MM.1S (cell line): ENCODE measurements at regions not wholly inside any gene's neighbourhood (a gene's known extent, or its start where the extent isn't known, plus 50 kb on each side); places are given as distances from the start of the nearest gene placed in this dataset.

ENCODE experiments used
- DNase-seq: peaks from one replicate; pipeline ENCODE4 v3.0.0-alpha.2; 2015
- H2AFZ ChIP-seq: fragments of 300-600 bp; sonication (generic); 2 replicates; pipeline ENCODE4 v1.6.0; 2016; ENCODE audit warnings: antibody characterized with exemption, low read length
- H3F3A ChIP-seq: fragments of 300-600 bp; sonication (generic); 2 replicates; pipeline ENCODE4 v1.6.1; 2016; ENCODE audit warnings: mild to moderate bottlenecking, antibody characterized with exemption, low read length, moderate library complexity, mixed read lengths; ENCODE audit not compliant: insufficient read depth
- H3K27ac ChIP-seq: fragments of 300-600 bp; sonication (generic); 2 replicates; pipeline ENCODE4 v1.5.1; 2016; ENCODE audit warnings: mild to moderate bottlenecking, low read length
- H3K27me3 ChIP-seq: fragments of 300-600 bp; sonication (generic); replicated peaks from 2 replicates; pipeline ENCODE4 v1.6.0; 2016; ENCODE audit warnings: low read length; ENCODE audit not compliant: insufficient read depth
- H3K36me3 ChIP-seq: fragments of 300-600 bp; sonication (generic); replicated peaks from 2 replicates; pipeline ENCODE4 v1.6.1; 2016; ENCODE audit warnings: mild to moderate bottlenecking, low read length, mixed read lengths; ENCODE audit not compliant: insufficient read depth
- H3K4me1 ChIP-seq: fragments of 300-600 bp; sonication (generic); 2 replicates; pipeline ENCODE4 v1.6.1; 2016; ENCODE audit warnings: low read length, mixed read lengths
- H3K4me2 ChIP-seq: fragments of 300-600 bp; sonication (generic); 2 replicates; pipeline ENCODE4 v1.6.0; 2016; ENCODE audit warnings: low read depth, low read length
- H3K4me3 ChIP-seq: fragments of 300-600 bp; sonication (generic); 2 replicates; pipeline ENCODE4 v1.5.1; 2016; ENCODE audit warnings: low read length, mixed read lengths
- H3K79me2 ChIP-seq: fragments of 300-600 bp; sonication (generic); 2 replicates; pipeline ENCODE4 v1.6.1; 2016; ENCODE audit warnings: mixed run types, low read length, mixed read lengths
- H3K9ac ChIP-seq: fragments of 300-600 bp; sonication (generic); 2 replicates; pipeline ENCODE4 v1.6.1; 2016; ENCODE audit warnings: low read length, mixed read lengths
- H3K9me2 ChIP-seq: fragments of 300-600 bp; sonication (generic); replicated peaks from 2 replicates; pipeline ENCODE4 v1.6.1; 2016; ENCODE audit warnings: mild to moderate bottlenecking, low read length, mixed read lengths; ENCODE audit not compliant: insufficient read depth
- H3K9me3 ChIP-seq: fragments of 300-600 bp; sonication (generic); replicated peaks from 2 replicates; pipeline ENCODE4 v1.6.1; 2016; ENCODE audit warnings: mild to moderate bottlenecking, low read length, mixed read lengths; ENCODE audit not compliant: insufficient read depth
- H4K20me1 ChIP-seq: fragments of 300-600 bp; sonication (generic); 2 replicates; pipeline ENCODE4 v1.6.1; 2016; ENCODE audit warnings: mild to moderate bottlenecking, low read length, moderate library complexity, mixed read lengths; ENCODE audit not compliant: insufficient read depth
- EZH2 ChIP-seq: fragments of 300-600 bp; sonication (generic); optimal IDR thresholded peaks from 2 replicates; pipeline ENCODE3; 2017; ENCODE audit warnings: low read depth, mild to moderate bottlenecking, antibody characterized with exemption, low read length, mixed read lengths
- EZH2phosphoT487 ChIP-seq: fragments of 300-600 bp; sonication (generic); IDR thresholded peaks from 2 replicates; pipeline ENCODE4 v1.6.1; 2018; ENCODE audit warnings: antibody characterized with exemption, low read length
- TF ChIP-seq, protein P1 (sequence below): fragments of 300-600 bp; sonication (generic); IDR thresholded peaks from 2 replicates; pipeline ENCODE4 v1.5.1; 2016; ENCODE audit warnings: antibody characterized with exemption, low read length, mixed read lengths

DNA sequence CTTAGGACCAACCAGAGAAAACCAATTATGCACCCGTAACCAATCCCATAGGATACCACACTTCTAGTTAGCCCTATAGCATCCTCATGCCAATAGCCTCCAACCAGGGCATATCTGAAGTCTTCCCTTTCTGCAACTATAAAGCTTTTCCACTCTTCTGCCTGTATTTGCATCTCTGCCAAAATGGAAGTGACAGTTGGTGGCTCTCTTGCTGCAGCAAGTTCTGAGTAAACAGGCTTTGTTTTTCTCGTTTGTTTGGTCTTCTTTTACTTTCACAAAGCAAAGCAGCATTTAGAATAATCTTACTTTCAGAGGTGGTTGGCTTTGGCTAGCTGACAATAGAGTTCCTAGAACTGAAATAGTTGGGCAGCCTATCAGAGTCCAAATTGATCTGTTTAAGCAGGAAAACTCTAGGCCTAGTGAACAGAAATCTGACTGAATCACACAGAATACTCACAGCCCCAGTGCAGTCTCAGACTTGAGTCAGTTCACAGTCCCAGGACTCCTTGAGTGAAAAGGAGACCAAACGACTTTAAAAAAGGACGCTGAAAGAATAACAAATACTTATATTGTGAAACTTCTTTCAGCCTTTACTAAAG is 1029.7 kb upstream of the LRFN5 start:
- Histone ChIP-seq H3K9ac (no peak overlapping the region), H3K79me2 (no peaks in the 10 kb centered on the region), H3K36me3 (no peaks in the 10 kb centered on the region), H3K4me1 (no peaks in the 10 kb centered on the region), H3K4me2 (no peak overlapping the region), H3K4me3 (no peak overlapping the region), H3K9me2 (no peaks in the 10 kb centered on the region), H3K27me3 (no peaks in the 10 kb centered on the region), H3F3A (no peaks in the 10 kb centered on the region), H3K9me3 (no peaks in the 10 kb centered on the region), H2AFZ (no peak overlapping the region), H3K27ac (no peak overlapping the region), H4K20me1 (no peaks in the 10 kb centered on the region)
- DNase-seq = peak; percentile 7
- TF ChIP-seq EZH2phosphoT487 (no peak), EZH2 (no peak)
- TF ChIP-seq, protein P1, sequence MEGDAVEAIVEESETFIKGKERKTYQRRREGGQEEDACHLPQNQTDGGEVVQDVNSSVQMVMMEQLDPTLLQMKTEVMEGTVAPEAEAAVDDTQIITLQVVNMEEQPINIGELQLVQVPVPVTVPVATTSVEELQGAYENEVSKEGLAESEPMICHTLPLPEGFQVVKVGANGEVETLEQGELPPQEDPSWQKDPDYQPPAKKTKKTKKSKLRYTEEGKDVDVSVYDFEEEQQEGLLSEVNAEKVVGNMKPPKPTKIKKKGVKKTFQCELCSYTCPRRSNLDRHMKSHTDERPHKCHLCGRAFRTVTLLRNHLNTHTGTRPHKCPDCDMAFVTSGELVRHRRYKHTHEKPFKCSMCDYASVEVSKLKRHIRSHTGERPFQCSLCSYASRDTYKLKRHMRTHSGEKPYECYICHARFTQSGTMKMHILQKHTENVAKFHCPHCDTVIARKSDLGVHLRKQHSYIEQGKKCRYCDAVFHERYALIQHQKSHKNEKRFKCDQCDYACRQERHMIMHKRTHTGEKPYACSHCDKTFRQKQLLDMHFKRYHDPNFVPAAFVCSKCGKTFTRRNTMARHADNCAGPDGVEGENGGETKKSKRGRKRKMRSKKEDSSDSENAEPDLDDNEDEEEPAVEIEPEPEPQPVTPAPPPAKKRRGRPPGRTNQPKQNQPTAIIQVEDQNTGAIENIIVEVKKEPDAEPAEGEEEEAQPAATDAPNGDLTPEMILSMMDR = no peak

DNA sequence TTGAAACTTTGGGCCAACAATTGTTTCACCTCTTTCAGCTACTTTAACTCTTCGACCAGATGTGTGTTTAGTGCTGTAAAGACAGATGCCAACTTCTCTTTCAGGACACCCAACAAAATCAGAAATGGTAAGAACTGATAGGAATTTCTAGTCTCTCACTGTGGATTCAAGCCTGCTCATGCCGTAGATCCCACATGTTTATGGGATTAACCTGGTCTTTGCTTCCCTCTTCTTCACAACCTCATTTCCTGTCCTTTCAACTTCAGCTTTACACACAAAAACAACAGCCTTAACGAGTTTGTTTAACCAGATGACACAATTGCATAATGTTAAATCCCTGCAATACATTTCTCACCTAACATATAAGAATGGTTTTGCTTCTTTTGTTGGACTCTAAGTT is 1031.9 kb upstream of the LRFN5 start:
- Histone ChIP-seq H3K4me1 (no peaks in the 10 kb centered on the region), H3K4me3 (no peak overlapping the region), H3K79me2 (no peaks in the 10 kb centered on the region), H3K4me2 (no peak overlapping the region), H3K9me3 (no peaks in the 10 kb centered on the region), H3K9ac (no peak overlapping the region), H3K27ac (no peak overlapping the region), H2AFZ (no peak overlapping the region), H3K9me2 (no peaks in the 10 kb centered on the region), H4K20me1 (no peaks in the 10 kb centered on the region), H3F3A (no peaks in the 10 kb centered on the region), H3K36me3 (no peaks in the 10 kb centered on the region), H3K27me3 (no peaks in the 10 kb centered on the region)
- TF ChIP-seq EZH2 (no peak), EZH2phosphoT487 (no peak)
- TF ChIP-seq, protein P1 = no peak
- no peak for DNase-seq

DNA sequence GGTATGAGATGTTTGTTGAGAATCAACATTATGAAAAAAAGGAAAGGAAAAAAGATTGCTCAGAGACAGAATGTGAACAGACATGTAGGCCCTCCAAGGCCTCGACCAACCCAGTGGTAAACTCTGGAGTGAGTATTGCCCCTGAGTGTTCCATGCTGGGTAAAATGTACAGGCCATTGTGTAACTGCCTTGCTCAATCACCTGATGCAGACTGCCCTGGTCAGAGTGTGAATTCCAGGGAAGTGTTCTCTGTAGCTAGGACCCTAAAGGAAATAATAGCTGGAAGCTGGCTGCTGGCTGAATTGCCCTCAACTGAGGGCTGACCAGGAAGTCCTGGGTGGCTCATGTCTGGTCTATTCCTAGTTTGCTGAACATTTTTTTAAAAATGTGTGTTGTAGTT is 1081.4 kb upstream of the LRFN5 start:
- Histone ChIP-seq H3K4me3 (no peak overlapping the region), H2AFZ (no peak overlapping the region), H3K27ac (no peak overlapping the region), H3K9me2 (no peaks in the 10 kb centered on the region), H3K36me3 (no peaks in the 10 kb centered on the region), H3K9ac (no peak overlapping the region), H3K4me1 (peaks cover 6% of the 10 kb centered on the region; the same call in 1 of the 2 replicates), H3F3A (no peaks in the 10 kb centered on the region), H3K9me3 (no peaks in the 10 kb centered on the region), H3K27me3 (no peaks in the 10 kb centered on the region), H4K20me1 (no peaks in the 10 kb centered on the region), H3K4me2 (no peak overlapping the region), H3K79me2 (no peaks in the 10 kb centered on the region)
- DNase-seq = no peak
- TF ChIP-seq, protein P1 = no peak
- no peak for TF ChIP-seq EZH2
- no peak for TF ChIP-seq EZH2phosphoT487
